ENCODE measurements at regions not wholly inside any gene's neighbourhood (a gene's known extent, or its start where the extent isn't known, plus 50 kb on each side); places are given as distances from the start of the nearest gene placed in this dataset.
"Not testable (repeated sequence)": the region's sequence is repeated elsewhere in the genome, so short reads cannot be mapped to it uniquely, and the experiment has no call there.

DNA sequence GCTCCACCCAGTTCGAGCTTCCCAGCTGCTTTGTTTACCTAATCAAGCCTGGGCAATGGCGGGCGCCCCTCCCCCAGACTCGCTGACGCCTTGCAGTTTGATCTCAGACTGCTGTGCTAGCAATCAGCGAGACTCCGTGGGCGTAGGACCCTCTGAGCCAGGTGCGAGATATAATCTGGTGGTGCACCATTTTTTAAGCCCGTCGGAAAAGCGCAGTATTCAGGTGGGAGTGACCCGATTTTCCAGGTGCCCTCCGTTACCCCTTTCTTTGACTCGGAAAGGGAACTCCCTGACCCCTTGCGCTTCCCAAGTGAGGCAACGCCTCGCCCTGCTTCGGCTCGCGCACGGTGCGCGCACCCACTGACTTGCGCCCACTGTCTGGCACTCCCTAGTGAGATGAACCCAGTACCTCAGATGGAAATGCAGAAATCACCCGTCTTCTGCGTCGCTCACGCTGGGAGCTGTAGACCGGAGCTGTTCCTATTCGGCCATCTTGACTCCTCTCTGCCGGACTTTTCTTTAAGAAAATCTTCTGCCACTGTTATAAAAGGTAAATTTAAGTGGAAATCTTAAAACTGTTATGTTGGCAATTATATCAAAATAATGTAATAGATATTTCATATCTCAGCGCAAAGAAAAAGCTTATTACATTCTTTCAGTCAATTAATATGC lies 313.5 kb upstream of the FSIP2 start:
- TF ChIP-seq, protein P1, sequence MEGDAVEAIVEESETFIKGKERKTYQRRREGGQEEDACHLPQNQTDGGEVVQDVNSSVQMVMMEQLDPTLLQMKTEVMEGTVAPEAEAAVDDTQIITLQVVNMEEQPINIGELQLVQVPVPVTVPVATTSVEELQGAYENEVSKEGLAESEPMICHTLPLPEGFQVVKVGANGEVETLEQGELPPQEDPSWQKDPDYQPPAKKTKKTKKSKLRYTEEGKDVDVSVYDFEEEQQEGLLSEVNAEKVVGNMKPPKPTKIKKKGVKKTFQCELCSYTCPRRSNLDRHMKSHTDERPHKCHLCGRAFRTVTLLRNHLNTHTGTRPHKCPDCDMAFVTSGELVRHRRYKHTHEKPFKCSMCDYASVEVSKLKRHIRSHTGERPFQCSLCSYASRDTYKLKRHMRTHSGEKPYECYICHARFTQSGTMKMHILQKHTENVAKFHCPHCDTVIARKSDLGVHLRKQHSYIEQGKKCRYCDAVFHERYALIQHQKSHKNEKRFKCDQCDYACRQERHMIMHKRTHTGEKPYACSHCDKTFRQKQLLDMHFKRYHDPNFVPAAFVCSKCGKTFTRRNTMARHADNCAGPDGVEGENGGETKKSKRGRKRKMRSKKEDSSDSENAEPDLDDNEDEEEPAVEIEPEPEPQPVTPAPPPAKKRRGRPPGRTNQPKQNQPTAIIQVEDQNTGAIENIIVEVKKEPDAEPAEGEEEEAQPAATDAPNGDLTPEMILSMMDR (IDR thresholded peaks at IDR 0.05) = not testable (repeated sequence)
- TF ChIP-seq ZFX (IDR thresholded peaks at IDR 0.05; ENCODE audit: borderline replicate concordance) = not testable (repeated sequence)

All from 22Rv1 (cell line).